Fibroblast of mammary gland (primary cell): ENCODE measurements at regions not wholly inside any gene's neighbourhood (a gene's known extent, or its start where the extent isn't known, plus 50 kb on each side); places are given as distances from the start of the nearest gene placed in this dataset.

Source experiments
- DNase-seq: peaks from one replicate; pipeline ENCODE4 v3.0.0-alpha.2; 2010; ENCODE audit warnings: low read depth
- H3K4me3 ChIP-seq: 2 replicates; pipeline ENCODE4 v1.5.1; 2011; ENCODE audit warnings: low read depth, mild to moderate bottlenecking, low read length, moderate library complexity; ENCODE audit not compliant: control insufficient read depth
- CTCF ChIP-seq: conservative IDR thresholded peaks from 2 replicates; pipeline ENCODE4 v1.5.1; 2011; ENCODE audit warnings: low read depth, low read length, inconsistent platforms; ENCODE audit not compliant: control insufficient read depth, insufficient read depth

GRCh38 chr5:2430606-2431005 lies 320.9 kb downstream of the IRX2 start:
- no peak for TF ChIP-seq CTCF
- DNase-seq = no peak
- no peak overlapping the region for H3K4me3 ChIP-seq

DNA sequence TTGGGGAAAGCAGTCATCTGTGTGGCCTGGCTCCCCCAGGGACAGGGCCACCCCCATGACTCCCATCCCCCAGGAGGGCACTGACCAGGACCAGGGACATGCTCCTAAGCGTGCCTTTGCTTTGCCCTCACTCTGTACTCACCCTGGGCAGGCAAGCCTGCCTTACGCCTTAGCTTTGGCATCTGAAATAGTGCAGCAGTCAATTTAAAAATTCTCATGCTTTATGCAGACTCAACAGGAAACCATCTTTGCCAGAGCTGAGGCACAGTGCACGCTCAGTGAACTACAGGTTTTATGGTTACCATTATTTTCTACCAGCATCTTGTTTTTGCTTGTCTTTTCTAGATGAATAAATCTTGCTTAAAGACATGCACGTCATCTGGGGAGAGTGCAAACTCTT lies 323.5 kb downstream of the IRX2 start:
- no peak for DNase-seq
- no peak overlapping the region for H3K4me3 ChIP-seq
- no peak for TF ChIP-seq CTCF

DNA sequence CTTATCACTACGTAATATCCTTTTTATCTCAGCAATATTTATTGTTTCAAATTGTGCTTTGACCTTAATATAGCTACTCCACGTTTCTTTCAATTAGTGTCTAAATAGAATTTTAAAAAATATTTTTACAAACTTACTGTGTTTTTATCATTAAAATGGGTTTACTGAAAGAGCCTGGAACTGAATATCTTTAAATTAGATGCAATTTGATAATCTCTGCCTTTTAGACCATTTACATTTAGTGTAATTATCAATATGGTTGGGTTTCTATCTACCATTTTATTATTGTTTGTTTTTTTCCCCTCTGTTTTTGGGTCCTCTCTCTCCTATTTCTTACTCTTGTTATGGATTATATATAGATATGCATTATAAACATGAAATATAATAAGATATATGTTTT lies 327.8 kb downstream of the IRX2 start:
- DNase-seq = no peak
- no peak for TF ChIP-seq CTCF
- no peak overlapping the region for H3K4me3 ChIP-seq

DNA sequence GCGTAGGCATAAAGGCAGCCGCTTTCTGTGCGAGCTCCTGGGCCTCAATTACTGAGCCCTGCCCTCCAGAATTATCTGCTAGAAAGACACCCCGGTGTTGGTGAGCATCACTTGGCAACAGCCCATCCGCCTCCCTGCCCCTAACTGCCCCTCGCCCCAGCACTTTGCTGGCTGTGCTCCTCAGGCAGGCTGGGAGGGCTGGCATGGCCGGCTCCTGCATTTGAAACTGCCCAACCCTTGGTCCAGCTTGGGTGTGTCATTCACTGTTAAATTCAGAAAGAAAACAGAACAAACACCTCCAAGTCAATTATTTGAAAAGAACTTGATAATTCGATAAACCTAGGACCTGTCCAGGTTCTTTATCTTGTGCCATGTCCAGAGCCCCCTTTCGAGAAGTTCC lies 334.2 kb downstream of the IRX2 start:
- TF ChIP-seq CTCF = no peak
- DNase-seq = no peak

GRCh38 chr5:2415678-2416077 lies 335.8 kb downstream of the IRX2 start:
- no peak for DNase-seq
- no peak for TF ChIP-seq CTCF
- no peak overlapping the region for H3K4me3 ChIP-seq

More for the DNA sequence above, 334.2 kb downstream of the IRX2 start:
- H3K4me3 ChIP-seq = no peak overlapping the region

- DNase-seq = no peak
- no peak for TF ChIP-seq CTCF
- no peak overlapping the region for H3K4me3 ChIP-seq
These were observed 341.0 kb downstream of the IRX2 start for GRCh38 chr5:2410451-2410850.

- no peak overlapping the region for H3K4me3 ChIP-seq
- TF ChIP-seq CTCF = no peak
- no peak for DNase-seq
These were observed 348.2 kb downstream of the IRX2 start for GRCh38 chr5:2403296-2403695.
